ENCODE measurements at regions not wholly inside any gene's neighbourhood (a gene's known extent, or its start where the extent isn't known, plus 50 kb on each side); places are given as distances from the start of the nearest gene placed in this dataset.

DNA sequence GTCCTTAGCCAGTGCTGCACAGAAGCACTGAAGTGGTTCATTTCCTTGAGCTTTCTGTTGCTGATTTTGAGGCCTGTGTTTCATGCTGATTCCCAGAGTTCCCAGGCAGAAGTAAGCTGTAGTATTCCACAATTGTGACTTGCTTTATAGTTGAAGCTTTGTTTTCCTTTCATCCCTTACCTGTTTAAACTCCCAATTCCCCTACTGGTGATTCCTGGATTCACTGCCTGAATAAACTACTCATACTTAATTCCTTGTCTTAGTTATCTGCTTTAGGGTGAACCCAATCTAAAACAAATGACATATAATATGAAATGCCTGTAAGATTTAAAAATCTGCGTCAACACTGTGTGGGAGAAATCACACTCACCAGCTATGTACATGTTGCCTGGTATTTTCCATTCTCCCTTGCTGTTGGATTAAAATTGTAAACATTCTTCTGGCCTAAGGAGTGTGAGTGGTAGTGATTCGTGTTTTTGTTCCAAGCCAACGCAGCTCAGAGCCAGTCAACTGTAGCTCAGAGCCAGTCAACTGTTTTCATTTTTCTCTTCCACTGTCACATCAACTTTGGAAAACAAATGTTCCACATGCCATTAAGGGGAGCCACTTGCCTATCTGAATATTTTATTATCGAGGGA is 879.4 kb downstream of the MRPL39 start:
- no peak for DNase-seq (ENCODE audit: low read depth)

DNA sequence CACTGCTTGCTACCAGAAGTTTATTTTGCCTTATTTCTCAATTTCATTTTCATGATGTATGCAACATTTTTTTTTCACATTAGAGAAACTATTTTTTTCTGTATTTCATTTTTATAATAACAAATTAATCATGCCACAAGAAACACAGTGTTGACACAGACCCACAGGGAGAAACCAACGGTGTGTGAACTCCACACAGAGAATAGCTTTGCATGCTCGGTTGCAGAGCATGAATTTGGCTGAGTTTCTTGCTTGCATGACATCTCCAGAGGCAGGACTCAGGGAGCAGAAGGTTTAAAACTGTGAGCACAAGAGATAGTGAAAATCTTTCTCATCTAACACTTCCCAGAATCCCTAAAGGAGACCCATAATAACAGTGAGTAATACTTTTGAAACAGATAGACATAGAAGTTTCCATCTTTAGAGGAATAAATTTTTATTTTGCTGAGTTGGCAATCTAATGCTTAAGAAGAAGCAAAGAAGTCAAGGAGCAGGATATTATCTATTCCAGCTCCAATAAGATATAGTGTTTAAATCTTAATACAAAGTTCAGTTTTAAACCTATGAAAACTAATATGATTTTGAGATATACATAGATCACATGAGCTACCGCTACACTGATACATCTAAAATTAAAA is 890.9 kb downstream of the MRPL39 start:
- no peak for DNase-seq (ENCODE audit: low read depth)

DNA sequence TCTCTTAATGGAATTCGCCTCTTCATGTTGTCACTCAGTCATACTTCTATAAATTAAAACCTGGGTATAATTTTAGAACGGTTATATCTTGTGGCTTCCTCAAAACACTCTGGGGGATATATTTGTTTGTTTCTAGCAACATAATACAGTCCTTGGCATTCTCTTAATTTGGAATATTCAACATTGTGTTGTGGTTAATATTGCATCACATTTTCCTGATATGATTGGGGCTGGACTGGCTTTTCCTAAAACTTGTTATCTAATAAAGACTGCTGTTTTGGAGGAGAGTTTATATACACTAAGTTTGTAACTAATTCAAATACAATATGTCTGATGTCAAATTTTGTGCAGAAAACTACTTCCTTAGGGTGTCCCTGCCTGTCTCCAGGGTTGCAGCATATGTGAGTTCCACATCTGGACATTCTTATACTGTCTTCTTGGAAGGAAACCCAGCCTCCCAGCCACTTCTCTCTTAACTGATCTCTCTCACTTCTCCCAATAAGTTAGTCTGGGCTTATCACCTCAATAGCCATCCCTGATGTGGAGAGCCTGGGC is 892.6 kb downstream of the MRPL39 start:
- no peak for DNase-seq (ENCODE audit: low read depth)

GRCh38 chr21:24705201-24705600 is 902.1 kb downstream of the MRPL39 start:
- no peak for DNase-seq (ENCODE audit: low read depth)

DNA sequence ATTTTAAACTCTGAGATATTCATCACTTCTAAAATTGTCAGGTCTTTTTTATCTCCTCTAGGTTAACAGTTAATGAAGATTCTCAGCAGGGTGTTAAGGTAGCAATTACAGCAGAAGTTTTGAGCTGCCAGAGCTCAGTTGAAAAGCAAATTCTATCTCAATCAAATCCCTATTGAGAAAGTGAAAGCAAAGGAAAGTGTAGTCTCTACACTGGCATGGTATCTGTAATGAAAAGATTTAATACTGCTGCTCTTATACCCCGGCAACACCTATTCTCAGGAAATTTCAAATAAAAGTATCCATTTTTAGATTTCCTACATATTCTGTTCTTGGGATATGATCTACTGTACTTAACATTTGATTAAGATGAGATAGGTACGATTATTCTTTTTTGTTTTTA is 913.5 kb downstream of the MRPL39 start:
- no peak for DNase-seq (ENCODE audit: low read depth)

- DNase-seq (ENCODE audit: low read depth), result no peak
These were observed 925.8 kb downstream of the MRPL39 start for GRCh38 chr21:24681456-24681855.

DNA sequence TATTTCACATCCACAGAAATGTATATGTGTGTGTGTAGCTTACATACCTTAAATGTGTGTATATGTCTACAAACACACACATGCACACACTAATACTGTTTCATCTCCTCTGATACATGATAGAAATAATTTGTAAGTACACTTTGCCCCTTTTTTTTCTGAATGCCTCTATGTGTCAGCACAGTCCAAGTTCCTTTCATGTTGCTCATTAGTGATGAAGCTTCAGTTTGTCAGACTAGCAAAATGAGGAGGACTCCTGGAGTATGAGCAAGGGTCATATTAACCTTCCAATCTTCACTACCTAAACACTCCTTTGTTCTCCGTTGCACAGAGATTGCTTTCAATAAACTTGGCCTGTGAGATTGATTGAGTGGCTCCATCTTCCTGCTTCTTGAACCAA is 935.4 kb downstream of the MRPL39 start:
- DNase-seq (ENCODE audit: low read depth), result no peak

DNA sequence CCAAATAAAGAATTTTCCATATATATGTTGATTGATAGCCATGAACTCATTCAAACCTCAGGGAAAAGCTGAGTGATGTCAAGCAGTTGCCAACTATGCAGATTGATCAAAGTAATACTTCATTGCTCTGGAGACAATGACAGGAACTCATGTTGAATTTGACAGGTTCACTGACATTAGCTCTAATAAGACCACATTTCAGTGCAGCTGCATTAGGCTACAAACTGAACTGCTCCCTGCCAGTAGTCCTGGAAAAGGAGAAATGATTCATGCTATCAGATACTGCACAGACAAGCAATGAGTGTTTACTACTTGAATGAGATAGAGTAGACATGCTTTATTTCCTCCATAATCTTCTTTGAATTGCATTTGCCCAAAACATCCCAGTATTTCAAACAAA is 948.4 kb downstream of the MRPL39 start:
- DNase-seq (ENCODE audit: low read depth), result no peak

DNA sequence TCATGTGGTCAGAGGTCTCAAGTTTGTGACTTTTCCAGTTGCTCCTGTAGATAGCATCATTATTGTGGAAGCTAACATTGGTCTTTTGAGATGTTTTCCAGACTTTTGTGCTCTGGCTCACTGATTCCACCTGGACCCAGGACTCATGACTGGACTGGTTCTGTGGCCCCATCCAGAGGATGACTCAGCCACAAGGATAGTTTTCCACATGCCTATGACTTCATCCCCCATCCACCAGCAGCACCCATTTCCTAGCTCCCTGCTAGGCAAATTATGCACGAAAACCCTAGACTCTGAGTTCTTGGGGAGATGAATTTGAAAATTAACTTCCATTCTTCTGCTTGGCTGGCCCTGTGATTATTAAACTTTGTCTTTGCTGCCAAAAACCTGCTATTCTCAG is 949.3 kb downstream of the MRPL39 start:
- DNase-seq (ENCODE audit: low read depth), result no peak

DNA sequence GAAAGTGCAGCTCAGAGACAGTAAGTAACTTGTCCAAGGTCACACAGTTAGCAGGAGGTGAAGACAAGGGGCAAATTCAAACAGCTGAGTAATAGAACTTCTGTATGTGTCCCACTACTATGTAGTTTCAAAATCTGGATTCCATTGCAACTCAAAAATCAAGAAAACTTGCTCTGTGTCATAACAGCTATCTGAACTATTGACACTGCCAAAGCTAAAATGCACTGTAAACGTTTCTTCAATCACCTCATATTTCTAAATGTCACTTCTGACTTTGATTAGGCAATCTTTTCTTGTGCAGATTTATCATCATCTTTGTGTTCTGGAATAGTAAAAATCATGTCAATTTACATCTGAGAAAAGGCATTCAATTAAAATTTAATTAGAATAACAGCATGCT is 957.6 kb downstream of the MRPL39 start:
- no peak for DNase-seq (ENCODE audit: low read depth)

GRCh38 chr21:24636696-24637095 is 970.6 kb downstream of the MRPL39 start:
- no peak for DNase-seq (ENCODE audit: low read depth)

GRCh38 chr21:24634749-24635148 is 972.5 kb downstream of the MRPL39 start:
- no peak for DNase-seq (ENCODE audit: low read depth)

DNA sequence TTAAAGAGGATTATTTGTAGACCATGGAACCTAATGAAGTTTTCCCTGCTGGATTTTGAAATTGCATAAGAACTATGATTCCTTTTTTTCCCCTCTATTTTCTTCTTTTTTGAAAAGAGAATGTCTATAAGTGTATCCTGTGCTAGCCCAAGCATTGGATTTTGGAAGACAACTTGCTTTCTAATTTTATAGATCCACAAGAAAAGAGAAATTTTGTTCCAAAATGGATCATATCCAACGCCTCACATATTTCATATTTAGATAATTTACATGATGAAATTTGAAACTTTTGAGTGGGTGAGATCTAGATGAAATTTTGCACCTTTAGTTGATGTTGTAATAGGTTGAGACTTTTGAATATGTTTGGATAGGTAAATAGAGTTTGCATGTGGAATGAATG is 978.7 kb downstream of the MRPL39 start:
- DNase-seq (ENCODE audit: low read depth), result no peak

DNA sequence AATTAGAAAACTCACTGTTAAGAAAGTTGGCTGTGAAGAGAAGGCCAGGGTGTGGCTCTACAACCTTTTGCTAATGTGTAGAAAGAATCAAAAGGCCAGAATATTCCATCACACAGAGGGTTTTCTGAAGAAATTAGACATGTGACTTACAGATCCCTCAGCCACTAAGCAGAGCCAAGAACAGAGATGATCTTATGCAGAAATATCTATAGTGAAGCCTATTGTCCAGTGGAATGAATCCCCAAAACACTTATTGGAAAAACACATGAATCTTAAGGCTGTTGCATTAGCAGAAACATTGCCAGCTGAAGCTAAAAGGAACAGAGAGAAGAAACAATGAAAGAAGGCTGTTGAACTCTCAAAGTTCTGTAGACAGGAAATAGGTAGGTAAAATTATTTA is 979.2 kb downstream of the MRPL39 start:
- DNase-seq (ENCODE audit: low read depth), result no peak

- no peak for DNase-seq (ENCODE audit: low read depth)
These were observed 989.5 kb downstream of the MRPL39 start for GRCh38 chr21:24617819-24618218.

GRCh38 chr21:24594082-24594481 is 1013.2 kb downstream of the MRPL39 start:
- no peak for DNase-seq (ENCODE audit: low read depth)

- no peak for DNase-seq (ENCODE audit: low read depth)
These were observed 1017.0 kb downstream of the MRPL39 start for GRCh38 chr21:24590261-24590660.

- no peak for DNase-seq (ENCODE audit: low read depth)
These were observed 1023.8 kb downstream of the MRPL39 start for GRCh38 chr21:24583473-24583872.

DNA sequence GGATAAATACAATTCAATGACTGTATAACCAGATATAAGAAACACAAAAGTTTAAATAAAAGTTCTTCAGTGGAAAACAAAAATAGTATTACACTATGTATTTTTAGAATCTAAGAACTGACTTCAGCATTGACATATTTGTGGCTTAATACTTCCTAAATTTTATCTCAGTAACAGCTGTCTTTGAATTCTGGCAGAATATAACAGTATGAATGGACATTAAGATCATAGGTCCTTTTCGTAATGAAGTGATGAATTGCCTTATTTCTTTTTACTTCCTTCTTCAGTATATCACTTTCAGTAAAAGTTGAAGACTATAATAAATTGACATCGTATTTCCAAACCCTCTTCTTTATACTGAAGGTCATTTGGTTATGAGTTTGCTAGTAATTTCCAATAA is 1030.0 kb downstream of the MRPL39 start:
- DNase-seq (ENCODE audit: low read depth), result no peak

DNA sequence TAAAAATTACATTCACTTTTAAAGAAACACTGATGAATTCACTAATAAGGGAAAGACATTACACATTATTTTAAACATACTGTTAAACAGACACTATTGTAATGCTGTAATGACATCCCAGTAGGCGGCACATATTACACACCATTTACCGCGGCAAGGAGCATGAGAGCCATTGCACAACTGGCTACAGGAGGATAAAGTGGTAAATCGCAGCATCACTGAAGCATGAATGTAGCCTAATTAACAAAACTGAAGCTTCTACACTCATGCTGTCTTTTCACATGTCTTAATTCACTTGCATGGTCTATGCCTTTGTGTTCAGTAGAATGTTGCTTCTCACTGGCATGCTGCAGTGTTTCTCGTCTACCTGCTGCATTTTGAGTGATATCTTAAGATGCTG is 1046.0 kb downstream of the MRPL39 start:
- DNase-seq (ENCODE audit: low read depth), result no peak

GRCh38 chr21:24552491-24552890 is 1054.8 kb downstream of the MRPL39 start:
- no peak for DNase-seq (ENCODE audit: low read depth)

DNA sequence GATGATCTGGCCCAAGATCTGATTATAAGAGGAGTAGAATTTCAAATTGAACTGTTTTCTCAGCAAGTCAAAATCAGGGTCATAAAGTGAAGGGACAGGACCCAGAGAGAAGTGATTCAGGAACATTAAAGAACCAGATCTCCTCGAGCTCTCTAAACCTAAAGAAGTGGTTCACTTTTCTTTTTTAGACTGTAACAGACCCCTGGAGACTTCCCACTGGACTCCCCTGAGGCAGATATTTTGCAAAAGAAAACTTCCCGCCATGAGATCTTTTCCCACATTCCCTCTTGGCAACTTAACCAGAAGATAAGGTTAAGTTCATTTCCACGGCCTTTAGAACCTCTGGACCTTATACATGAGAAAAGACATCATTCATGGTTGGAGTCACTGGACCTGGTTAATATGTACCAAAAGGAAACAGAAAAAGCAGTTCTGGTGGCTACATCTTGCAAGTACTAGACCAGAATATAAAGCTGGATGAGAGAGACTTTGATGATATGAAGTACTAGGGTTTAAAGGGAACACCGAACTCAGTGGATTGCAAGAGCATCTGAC is 1061.4 kb downstream of the MRPL39 start:
- DNase-seq (ENCODE audit: low read depth), result no peak

GRCh38 chr21:24514081-24514733 is 1093.1 kb downstream of the MRPL39 start:
- no peak for DNase-seq (ENCODE audit: low read depth)
